ENCODE measurements at regions not wholly inside any gene's neighbourhood (a gene's known extent, or its start where the extent isn't known, plus 50 kb on each side); places are given as distances from the start of the nearest gene placed in this dataset.
"Not testable (repeated sequence)": the region's sequence is repeated elsewhere in the genome, so short reads cannot be mapped to it uniquely, and the experiment has no call there.

DNA sequence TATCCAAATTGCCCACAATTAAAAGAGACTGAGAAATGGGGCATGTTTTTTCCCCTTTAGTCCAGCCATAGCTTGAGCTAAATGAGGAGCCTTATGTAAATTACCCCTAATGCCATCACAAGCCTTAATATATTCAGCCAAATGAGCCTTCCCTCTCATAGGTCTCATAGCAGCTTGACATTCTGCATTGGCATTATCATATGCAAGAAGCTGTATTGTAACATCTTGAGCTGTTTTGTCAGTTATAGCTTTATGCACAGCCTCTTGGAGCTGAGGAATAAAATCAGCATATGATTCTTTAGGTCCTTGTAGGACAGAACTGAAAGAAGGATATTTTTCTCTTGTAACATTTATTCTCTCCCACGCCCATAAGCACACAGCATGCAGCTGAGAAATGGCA lies 153.2 kb downstream of the ZNF486 start:
- Mint-ChIP-seq H3K27me3 (ENCODE audit: low read depth) (no peaks in the 10 kb centered on the region), H3K4me3 (no peak overlapping the region), H3K9me3 (no peaks in the 10 kb centered on the region)

DNA sequence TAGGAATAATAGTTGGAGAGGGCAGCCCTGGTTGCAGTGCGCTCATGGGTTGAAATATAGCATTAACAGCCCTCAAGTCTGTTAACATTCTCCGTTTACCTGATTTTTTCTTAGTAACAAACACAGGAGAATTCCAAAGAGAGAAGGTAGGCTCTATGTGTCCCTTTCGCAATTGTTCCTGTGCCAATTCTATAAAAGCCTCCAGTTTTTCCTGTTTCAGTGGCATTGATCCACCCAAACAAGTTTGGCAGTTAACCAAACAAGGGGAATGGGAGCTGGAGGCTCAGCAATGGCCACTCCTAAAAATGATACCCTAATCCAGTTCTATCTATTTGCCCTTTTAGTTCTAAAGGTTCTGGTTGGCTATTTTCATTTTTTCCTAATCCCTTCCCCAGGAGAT lies 151.6 kb downstream of the ZNF486 start:
- TF ChIP-seq, protein P1, sequence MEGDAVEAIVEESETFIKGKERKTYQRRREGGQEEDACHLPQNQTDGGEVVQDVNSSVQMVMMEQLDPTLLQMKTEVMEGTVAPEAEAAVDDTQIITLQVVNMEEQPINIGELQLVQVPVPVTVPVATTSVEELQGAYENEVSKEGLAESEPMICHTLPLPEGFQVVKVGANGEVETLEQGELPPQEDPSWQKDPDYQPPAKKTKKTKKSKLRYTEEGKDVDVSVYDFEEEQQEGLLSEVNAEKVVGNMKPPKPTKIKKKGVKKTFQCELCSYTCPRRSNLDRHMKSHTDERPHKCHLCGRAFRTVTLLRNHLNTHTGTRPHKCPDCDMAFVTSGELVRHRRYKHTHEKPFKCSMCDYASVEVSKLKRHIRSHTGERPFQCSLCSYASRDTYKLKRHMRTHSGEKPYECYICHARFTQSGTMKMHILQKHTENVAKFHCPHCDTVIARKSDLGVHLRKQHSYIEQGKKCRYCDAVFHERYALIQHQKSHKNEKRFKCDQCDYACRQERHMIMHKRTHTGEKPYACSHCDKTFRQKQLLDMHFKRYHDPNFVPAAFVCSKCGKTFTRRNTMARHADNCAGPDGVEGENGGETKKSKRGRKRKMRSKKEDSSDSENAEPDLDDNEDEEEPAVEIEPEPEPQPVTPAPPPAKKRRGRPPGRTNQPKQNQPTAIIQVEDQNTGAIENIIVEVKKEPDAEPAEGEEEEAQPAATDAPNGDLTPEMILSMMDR (IDR thresholded peaks at IDR 0.05; ENCODE audit: unreplicated experiment in 3 of 3) = no peak
- no peaks in the 10 kb centered on the region for H3K4me1 Mint-ChIP-seq
- H3K27me3 Mint-ChIP-seq (ENCODE audit: low read depth) = no peaks in the 10 kb centered on the region
- H3K9me3 Mint-ChIP-seq = no peaks in the 10 kb centered on the region
- H3K4me3 Mint-ChIP-seq = no peak overlapping the region
- H3K27ac Mint-ChIP-seq = no peak overlapping the region
- H3K36me3 Mint-ChIP-seq (ENCODE audit: low read depth) = no peaks in the 10 kb centered on the region

More for the DNA sequence above, 153.2 kb downstream of the ZNF486 start:
- no peak overlapping the region for H3K27ac Mint-ChIP-seq
- TF ChIP-seq, protein P1 (IDR thresholded peaks at IDR 0.05; ENCODE audit: unreplicated experiment in 3 of 3) = no peak
- no peaks in the 10 kb centered on the region for H3K4me1 Mint-ChIP-seq
- H3K36me3 Mint-ChIP-seq (ENCODE audit: low read depth) = no peaks in the 10 kb centered on the region

DNA sequence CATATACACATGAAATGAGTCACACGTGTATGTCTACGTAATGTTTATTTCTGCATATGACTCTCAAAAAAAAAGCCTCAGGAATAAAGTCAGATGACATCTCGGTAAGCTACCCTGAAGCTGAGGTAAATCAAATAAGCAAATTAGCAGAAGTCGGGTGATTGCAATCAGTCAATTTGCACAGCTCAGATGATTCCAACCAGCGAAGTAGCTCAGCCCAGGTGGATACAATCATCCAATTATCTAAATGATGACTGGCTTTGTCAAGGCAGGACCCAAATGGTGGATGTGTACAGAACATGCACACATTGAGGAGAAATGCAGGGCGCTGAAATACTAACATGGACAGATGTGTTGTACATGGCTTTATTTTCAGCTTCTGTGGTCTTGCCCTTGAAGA lies 148.5 kb downstream of the ZNF486 start:
- Mint-ChIP-seq H3K4me1 (no peaks in the 10 kb centered on the region), H3K9me3 (peaks cover 3% of the 10 kb centered on the region), H3K27ac (no peak overlapping the region), H3K4me3 (no peak overlapping the region), H3K27me3 (ENCODE audit: low read depth) (no peaks in the 10 kb centered on the region), H3K36me3 (ENCODE audit: low read depth) (no peaks in the 10 kb centered on the region)
- TF ChIP-seq, protein P1 (IDR thresholded peaks at IDR 0.05; ENCODE audit: unreplicated experiment in 3 of 3) = no peak

DNA sequence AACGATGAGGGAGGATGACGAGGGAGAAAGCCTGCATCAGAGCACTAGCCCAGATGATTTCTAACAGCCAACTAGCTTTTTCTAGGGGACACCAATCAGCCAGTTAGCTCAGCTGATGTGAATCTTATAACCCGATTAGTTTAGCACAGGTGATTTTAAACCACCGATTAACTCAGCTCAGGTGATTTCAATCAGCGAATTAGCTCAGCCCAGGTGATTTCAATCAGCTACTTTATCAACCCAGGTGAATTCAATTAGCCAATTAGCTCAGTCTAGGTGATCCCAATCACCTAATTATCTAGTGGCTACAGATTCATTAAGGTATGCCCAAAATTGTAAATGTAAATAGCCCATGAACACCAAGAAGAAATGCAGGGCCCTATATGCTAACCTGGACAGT lies 146.9 kb downstream of the ZNF486 start:
- Mint-ChIP-seq H3K4me3 (no peak overlapping the region), H3K9me3 (peaks cover 3% of the 10 kb centered on the region), H3K4me1 (no peaks in the 10 kb centered on the region), H3K27ac (no peak overlapping the region), H3K27me3 (ENCODE audit: low read depth) (no peaks in the 10 kb centered on the region), H3K36me3 (ENCODE audit: low read depth) (no peaks in the 10 kb centered on the region)
- TF ChIP-seq, protein P1 (IDR thresholded peaks at IDR 0.05; ENCODE audit: unreplicated experiment in 3 of 3) = no peak

DNA sequence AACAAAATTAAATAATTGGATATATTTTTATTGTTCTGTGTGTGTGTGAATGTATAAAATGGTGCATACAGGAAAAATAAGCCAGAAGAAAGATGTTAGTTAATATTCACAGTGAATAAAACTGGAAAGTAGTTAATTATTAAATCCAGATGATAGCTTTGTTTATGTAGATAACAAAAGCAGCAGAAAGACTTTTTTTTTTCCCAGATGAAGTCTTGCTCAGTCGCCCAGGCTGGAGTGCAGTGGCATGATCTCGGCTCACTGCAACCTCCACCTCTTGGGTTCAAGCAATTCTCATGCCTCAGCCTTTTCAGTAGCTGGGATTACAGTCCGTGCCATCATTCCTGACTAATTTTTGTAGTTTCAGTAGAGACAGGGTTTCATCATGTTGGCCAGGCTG lies 140.1 kb downstream of the ZNF486 start:
- Mint-ChIP-seq H3K9me3 (peaks cover 3% of the 10 kb centered on the region), H3K27ac (no peak overlapping the region), H3K4me3 (no peak overlapping the region), H3K4me1 (no peaks in the 10 kb centered on the region), H3K27me3 (ENCODE audit: low read depth) (no peaks in the 10 kb centered on the region), H3K36me3 (ENCODE audit: low read depth) (no peaks in the 10 kb centered on the region)
- TF ChIP-seq, protein P1 (IDR thresholded peaks at IDR 0.05; ENCODE audit: unreplicated experiment in 3 of 3) = no peak

DNA sequence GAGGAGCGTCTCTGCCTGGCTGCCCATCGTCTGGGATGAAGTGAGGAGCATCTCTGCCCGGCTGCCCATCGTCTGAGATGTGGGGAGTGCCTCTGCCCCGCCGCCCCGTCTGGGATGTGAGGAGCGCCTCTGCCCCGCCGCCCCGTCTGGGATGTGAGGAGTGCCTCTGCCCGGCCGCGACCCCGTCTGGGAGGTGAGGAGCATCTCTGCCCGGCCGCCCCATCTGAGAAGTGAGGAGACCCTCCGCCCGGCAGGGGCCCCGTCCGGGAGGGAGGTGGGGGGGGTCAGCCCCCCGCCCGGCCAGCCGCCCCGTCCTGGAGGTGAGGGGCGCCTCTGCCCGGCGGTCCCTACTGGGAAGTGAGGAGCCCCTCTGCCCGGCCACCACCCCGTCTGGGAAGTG lies 129.3 kb downstream of the ZNF486 start:
- H3K9me3 Mint-ChIP-seq; H3K4me3 Mint-ChIP-seq; H3K4me1 Mint-ChIP-seq; H3K27me3 Mint-ChIP-seq (ENCODE audit: low read depth); H3K36me3 Mint-ChIP-seq (ENCODE audit: low read depth); H3K27ac Mint-ChIP-seq: not testable (repeated sequence)

Data from nephron (organoid).